ENCODE measurements at regions not wholly inside any gene's neighbourhood (a gene's known extent, or its start where the extent isn't known, plus 50 kb on each side); places are given as distances from the start of the nearest gene placed in this dataset.

- TF ChIP-seq CTCF (IDR thresholded peaks at IDR 0.05): no peak
These were observed 192.0 kb upstream of the HNRNPA3 start for GRCh38 chr2:177020524-177021119.

GRCh38 chr2:177021706-177022343 lies 190.8 kb upstream of the HNRNPA3 start:
- H3K9me3 ChIP-seq: peaks cover 0 to 2% (median 0%) of the 10 kb centered on the region in 11 donors
- ATAC-seq (no peak), DNase-seq (no peak)
- no peaks in the 10 kb centered on the region for H3K4me1 ChIP-seq
- WGBS, 2 donors: 63 to 72% methylated on average over 7 of the region's 7 CpGs
- H3K27me3 ChIP-seq: peaks cover 0 to 32% (median 7%) of the 10 kb centered on the region in 7 donors
- H3K4me3 ChIP-seq: no peak overlapping the region
- no peak overlapping the region for H3K27ac ChIP-seq
- H3K36me3 ChIP-seq: no peaks in the 10 kb centered on the region
- intact Hi-C loops (cut with DNase I): no loop called here
- TF ChIP-seq CTCF (IDR thresholded peaks at IDR 0.05): no peak

More at GRCh38 chr2:177020524-177021119, 192.0 kb upstream of the HNRNPA3 start:
- Histone ChIP-seq H3K9me3 (peaks cover 0 to 2% (median 0%) of the 10 kb centered on the region in 11 donors), H3K36me3 (no peaks in the 10 kb centered on the region), H3K27ac (no peak overlapping the region), H3K27me3 (peaks cover 0 to 21% (median 0%) of the 10 kb centered on the region in 7 donors), H3K4me3 (no peak overlapping the region), H3K4me1 (no peaks in the 10 kb centered on the region)
- intact Hi-C loops (cut with DNase I): no loop called here
- ATAC-seq (no peak), DNase-seq (no peak)
- 50 to 74% methylated on average over 5 of the region's 5 CpGs for WGBS, 2 donors

GRCh38 chr2:177024765-177025164 lies 187.8 kb upstream of the HNRNPA3 start:
- Histone ChIP-seq H3K27me3 (peaks cover 0 to 44% (median 9%) of the 10 kb centered on the region in 7 donors), H3K9me3 (peaks cover 0 to 2% (median 0%) of the 10 kb centered on the region in 11 donors), H3K4me3 (no peak overlapping the region), H3K4me1 (no peaks in the 10 kb centered on the region), H3K27ac (no peak overlapping the region), H3K36me3 (no peaks in the 10 kb centered on the region)
- WGBS, 2 donors: 42 to 67% methylated on average over 5 of the region's 5 CpGs
- ATAC-seq (no peak), DNase-seq (no peak)
- intact Hi-C loops (cut with DNase I): no loop called here
- TF ChIP-seq CTCF (IDR thresholded peaks at IDR 0.05): no peak

- H3K4me1 ChIP-seq: no peaks in the 10 kb centered on the region
- H3K9me3 ChIP-seq: peaks cover 0 to 2% (median 0%) of the 10 kb centered on the region in 11 donors
- H3K27me3 ChIP-seq: peaks cover 0 to 44% (median 9%) of the 10 kb centered on the region in 7 donors
- no peak for ATAC-seq
- no peak overlapping the region for H3K27ac ChIP-seq
- no peaks in the 10 kb centered on the region for H3K36me3 ChIP-seq
- no peak for TF ChIP-seq CTCF (IDR thresholded peaks at IDR 0.05)
- DNase-seq: no peak
- H3K4me3 ChIP-seq: no peak overlapping the region
- 61 to 62% methylated on average over 2 of the region's 2 CpGs for WGBS, 2 donors
- intact Hi-C loops (cut with DNase I): no loop called here
These were observed 186.3 kb upstream of the HNRNPA3 start for GRCh38 chr2:177026253-177026652.

All from heart right ventricle (tissue), 16 donors.